ENCODE measurements at regions not wholly inside any gene's neighbourhood (a gene's known extent, or its start where the extent isn't known, plus 50 kb on each side); places are given as distances from the start of the nearest gene placed in this dataset.
"Not testable (repeated sequence)": the region's sequence is repeated elsewhere in the genome, so short reads cannot be mapped to it uniquely, and the experiment has no call there.

DNA sequence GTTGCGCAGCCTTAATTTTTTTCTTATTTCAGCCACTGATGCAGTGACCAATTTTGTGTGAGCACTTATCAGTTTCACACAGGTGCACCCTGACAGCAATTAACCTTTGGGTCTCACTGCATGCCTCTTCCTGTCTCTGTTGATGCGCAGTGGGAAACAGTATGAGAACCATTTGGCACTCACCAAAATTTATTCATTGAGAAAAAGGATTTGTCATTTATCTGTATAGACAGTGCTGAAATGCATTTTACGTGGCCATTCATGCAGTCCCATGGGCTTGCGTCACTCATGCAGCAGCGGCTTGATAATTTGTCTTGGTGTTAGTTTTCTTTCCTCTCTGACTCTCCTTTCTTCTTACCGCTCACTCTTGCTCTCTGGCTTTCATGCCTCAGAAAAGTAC is 157.5 kb downstream of the C12orf75 start:
- no peak for TF ChIP-seq POLR2A (IDR thresholded peaks at IDR 0.05)
- TF ChIP-seq CTCF (IDR thresholded peaks at IDR 0.05): no peak
- Histone ChIP-seq H3K27me3 (no peaks in the 10 kb centered on the region), H3K27ac (no peak overlapping the region), H3K36me3 (no peaks in the 10 kb centered on the region), H3K4me3 (no peak overlapping the region), H3K9me3 (no peaks in the 10 kb centered on the region), H3K4me1 (no peaks in the 10 kb centered on the region)
- no peak for DNase-seq
- intact Hi-C loops (cut with DNase I; ENCODE audit: low total_unique reads): no loop called here

GRCh38 chr12:105492591-105493545 is 162.4 kb downstream of the C12orf75 start:
- no peak for TF ChIP-seq POLR2A (IDR thresholded peaks at IDR 0.05)
- no peak for TF ChIP-seq CTCF (IDR thresholded peaks at IDR 0.05)

GRCh38 chr12:105499205-105499604 is 168.7 kb downstream of the C12orf75 start:
- no peaks in the 10 kb centered on the region for H3K27me3 ChIP-seq
- no peak for DNase-seq
- H3K9me3 ChIP-seq: no peaks in the 10 kb centered on the region
- TF ChIP-seq POLR2A (IDR thresholded peaks at IDR 0.05) (no peak), CTCF (IDR thresholded peaks at IDR 0.05) (no peak)
- H3K27ac ChIP-seq: no peak overlapping the region
- no peaks in the 10 kb centered on the region for H3K4me1 ChIP-seq
- intact Hi-C loops (cut with DNase I; ENCODE audit: low total_unique reads): no loop called here
- no peak overlapping the region for H3K4me3 ChIP-seq
- H3K36me3 ChIP-seq: no peaks in the 10 kb centered on the region

More at GRCh38 chr12:105492591-105493545, 162.4 kb downstream of the C12orf75 start:
- Histone ChIP-seq H3K27me3 (no peaks in the 10 kb centered on the region), H3K9me3 (no peaks in the 10 kb centered on the region), H3K27ac (no peak overlapping the region), H3K4me1 (no peaks in the 10 kb centered on the region), H3K4me3 (no peak overlapping the region), H3K36me3 (no peaks in the 10 kb centered on the region)
- intact Hi-C loops (cut with DNase I; ENCODE audit: low total_unique reads): no loop called here
- no peak for DNase-seq

DNA sequence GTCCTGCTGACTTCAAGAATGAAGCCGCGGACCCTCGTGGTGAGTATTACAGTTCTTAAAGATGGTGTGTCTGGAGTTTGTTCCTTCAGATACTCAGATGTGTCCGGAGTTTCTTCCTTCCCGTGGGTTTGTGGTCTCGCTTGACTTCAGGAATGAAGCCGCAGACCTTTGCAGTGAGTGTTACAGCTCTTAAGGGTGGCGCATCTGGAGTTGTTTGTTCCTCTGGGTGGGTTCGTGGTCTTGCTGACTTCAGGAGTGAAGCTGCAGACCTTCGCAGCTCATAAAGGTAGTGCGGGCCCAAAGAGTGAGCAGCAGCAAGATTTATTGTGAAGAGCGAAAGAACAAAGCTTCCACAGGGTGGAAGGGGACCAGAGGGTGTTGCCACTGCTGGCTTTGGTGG is 170.2 kb downstream of the C12orf75 start:
- H3K27me3 ChIP-seq; intact Hi-C loops (cut with DNase I; ENCODE audit: low total_unique reads); H3K36me3 ChIP-seq; DNase-seq; H3K4me1 ChIP-seq; H3K9me3 ChIP-seq; H3K4me3 ChIP-seq; H3K27ac ChIP-seq: not testable (repeated sequence)

DNA sequence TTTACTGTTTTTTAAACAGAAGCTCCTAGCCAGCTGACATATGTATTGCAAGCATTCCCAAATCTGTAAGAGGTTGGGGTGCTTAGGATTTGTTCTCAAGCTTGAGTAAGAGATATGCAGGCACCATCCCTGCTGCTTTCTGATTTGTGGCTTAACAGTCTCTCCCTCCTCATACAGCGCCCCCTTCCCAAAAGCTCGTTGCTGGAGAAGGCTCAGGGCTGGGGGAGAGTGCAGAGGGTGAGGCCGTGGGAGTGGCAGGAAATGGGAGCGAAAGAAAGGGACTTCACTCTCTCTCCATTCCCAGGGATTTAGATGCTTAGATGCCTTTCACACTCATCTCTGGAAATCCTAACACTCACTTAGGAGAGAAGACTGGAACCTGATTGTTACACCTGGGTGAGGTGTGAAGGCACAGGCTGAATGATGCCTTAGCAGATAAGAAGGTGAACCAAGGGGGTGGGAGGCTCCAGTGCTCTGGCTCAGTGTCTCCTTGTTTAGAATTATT is 172.0 kb downstream of the C12orf75 start:
- no peaks in the 10 kb centered on the region for H3K36me3 ChIP-seq
- intact Hi-C loops (cut with DNase I; ENCODE audit: low total_unique reads): no loop called here
- no peaks in the 10 kb centered on the region for H3K9me3 ChIP-seq
- H3K27me3 ChIP-seq: no peaks in the 10 kb centered on the region
- no peak for DNase-seq
- no peak overlapping the region for H3K27ac ChIP-seq
- no peak overlapping the region for H3K4me3 ChIP-seq
- TF ChIP-seq POLR2A (IDR thresholded peaks at IDR 0.05) (no peak), CTCF (IDR thresholded peaks at IDR 0.05) (no peak)
- H3K4me1 ChIP-seq: no peaks in the 10 kb centered on the region

Data from uterus (tissue), 3 donors.